HS-5 (cell line): ENCODE measurements at regions not wholly inside any gene's neighbourhood (a gene's known extent, or its start where the extent isn't known, plus 50 kb on each side); places are given as distances from the start of the nearest gene placed in this dataset.

Source experiments
- DNase-seq: peaks from one replicate; pipeline ENCODE4 v3.0.0-alpha.2; 2012; ENCODE audit warnings: low read depth

- DNase-seq, result no peak
Observed at GRCh38 chr6:14065350-14065749, 52.2 kb upstream of the CD83 start.

- peak; percentile 56 for DNase-seq
Observed at GRCh38 chr6:14066782-14067406, 50.7 kb upstream of the CD83 start.

GRCh38 chr6:14067656-14068055 is 49.9 kb upstream of the CD83 start:
- no peak for DNase-seq
